NB4 (cell line): ENCODE measurements at regions not wholly inside any gene's neighbourhood (a gene's known extent, or its start where the extent isn't known, plus 50 kb on each side); places are given as distances from the start of the nearest gene placed in this dataset.

Experiments
- DNase-seq: peaks from one replicate; pipeline ENCODE4 v3.0.0; 2010; ENCODE audit warnings: low read depth
- H3K4me3 ChIP-seq: one replicate; pipeline ENCODE4 v1.5.1; 2011; ENCODE audit warnings: mild to moderate bottlenecking, low read depth, low read length, moderate library complexity
- CTCF ChIP-seq: IDR thresholded peaks from one replicate; pipeline ENCODE4 v1.5.1; 2012; ENCODE audit warnings: low read depth, low read length
- MAX ChIP-seq: IDR thresholded peaks from 2 replicates; pipeline ENCODE4 v1.6.1; 2011; ENCODE audit warnings: low read depth, low read length
- MYC ChIP-seq: IDR thresholded peaks from 2 replicates; pipeline ENCODE4 v1.6.1; 2011; ENCODE audit warnings: low read depth, low read length
- POLR2A ChIP-seq: IDR thresholded peaks from 2 replicates; pipeline ENCODE4 v1.6.1; 2011; ENCODE audit warnings: mild to moderate bottlenecking; ENCODE audit not compliant: insufficient read length; ENCODE audit errors: extremely low read depth

GRCh38 chr3:148289159-148289558 is 408.5 kb upstream of the AGTR1 start:
- DNase-seq: no peak
- H3K4me3 ChIP-seq: no peak overlapping the region
- TF ChIP-seq CTCF: no peak
- no peak for TF ChIP-seq MAX
- no peak for TF ChIP-seq MYC
- TF ChIP-seq POLR2A: no peak

- DNase-seq: no peak
- TF ChIP-seq POLR2A (no peak), MAX (no peak), MYC (no peak), CTCF (no peak)
- H3K4me3 ChIP-seq: no peak overlapping the region
Measured at GRCh38 chr3:148297013-148297412, 400.7 kb upstream of the AGTR1 start.

GRCh38 chr3:148307443-148307843 is 390.3 kb upstream of the AGTR1 start:
- no peak for TF ChIP-seq MAX
- TF ChIP-seq CTCF: no peak
- TF ChIP-seq MYC: no peak
- no peak for TF ChIP-seq POLR2A
- H3K4me3 ChIP-seq: no peak overlapping the region
- DNase-seq: no peak

GRCh38 chr3:148309390-148310035 is 388.2 kb upstream of the AGTR1 start:
- TF ChIP-seq CTCF: peak; percentile 63
- no peak for TF ChIP-seq MAX
- no peak for TF ChIP-seq MYC
- no peak for TF ChIP-seq POLR2A
- H3K4me3 ChIP-seq: no peak overlapping the region
- peak; percentile 52 for DNase-seq

- DNase-seq: no peak
Measured at GRCh38 chr3:148315756-148316155, 381.9 kb upstream of the AGTR1 start.

More at GRCh38 chr3:148315756-148316155, 381.9 kb upstream of the AGTR1 start:
- H3K4me3 ChIP-seq: no peak overlapping the region
- TF ChIP-seq MYC: no peak
- TF ChIP-seq MAX: no peak
- TF ChIP-seq CTCF: no peak
- TF ChIP-seq POLR2A: no peak
